H1 (cell line): ENCODE measurements at regions not wholly inside any gene's neighbourhood (a gene's known extent, or its start where the extent isn't known, plus 50 kb on each side); places are given as distances from the start of the nearest gene placed in this dataset.
A peak's percentile ranks its signal among the peaks of the same experiment; 100 is the strongest.

Source experiments
- CTCF ChIA-PET: fragments of 300-600 bp; sonication (Branson Sonifier 250); formaldehyde crosslinking; loops from one replicate; lab custom pipeline; 2021; ENCODE audit not compliant: partially characterized antibody; lab: Charles Lee
- POLR2A ChIA-PET: fragments of 300-600 bp; sonication (Branson Sonifier 250); formaldehyde crosslinking; loops from one replicate; lab custom pipeline; 2021; ENCODE audit warnings: inconsistent platforms; ENCODE audit not compliant: partially characterized antibody; lab: Charles Lee
- DNase-seq, 2 experiments: peaks; one replicate each; pipeline versions ENCODE4 v3.0.0 to v3.0.0-alpha.2; 2010 to 2022; ENCODE audit warnings: low spot score in 2 of 2, low read depth in 1 of 2, mixed read lengths in 1 of 2
- FAIRE-seq: peaks from 2 replicates; lab custom pipeline; 2011; peaks lifted over from hg19 to GRCh38; lab: Jason Lieb, UNC
- H2AFZ ChIP-seq: 2 replicates; pipeline ENCODE4 v1.8.1; 2012; ENCODE audit warnings: low read length, inconsistent platforms
- H2AK5ac ChIP-seq: 2 replicates; pipeline ENCODE4 v1.6.1; 2013; ENCODE audit warnings: low read depth, low read length
- H2BK120ac ChIP-seq: replicated peaks from 2 replicates; pipeline ENCODE3; 2013; ENCODE audit warnings: low read depth, low read length, inconsistent platforms
- H2BK12ac ChIP-seq: 2 replicates; pipeline ENCODE4 v1.6.1; 2013; ENCODE audit warnings: low read depth, low read length
- H2BK15ac ChIP-seq: 2 replicates; pipeline ENCODE4 v1.6.1; 2013; ENCODE audit warnings: low read length
- H2BK20ac ChIP-seq: 2 replicates; pipeline ENCODE4 v1.6.1; 2013; ENCODE audit warnings: low read length
- H2BK5ac ChIP-seq: 2 replicates; pipeline ENCODE4 v1.6.1; 2013; ENCODE audit warnings: low read depth, low read length
- H3K14ac ChIP-seq: 2 replicates; pipeline ENCODE4 v1.6.1; 2013; ENCODE audit warnings: inconsistent platforms; ENCODE audit not compliant: insufficient read length
- H3K18ac ChIP-seq: 2 replicates; pipeline ENCODE4 v1.6.1; 2013; ENCODE audit warnings: low read length; ENCODE audit errors: extremely low read depth
- H3K23ac ChIP-seq: 2 replicates; pipeline ENCODE4 v1.6.1; 2013; ENCODE audit warnings: inconsistent platforms; ENCODE audit not compliant: insufficient read length
- H3K23me2 ChIP-seq: 2 replicates; pipeline ENCODE4 v1.6.1; 2013; ENCODE audit warnings: low read depth, low read length
- H3K27ac ChIP-seq: 2 replicates; pipeline ENCODE4 v1.6.1; 2011; ENCODE audit warnings: low read depth, low read length, inconsistent platforms
- H3K27me3 ChIP-seq, 4 experiments: replicated peaks in 1 of 4; 1 replicate in 1 of 4; 2 replicates in 3 of 4; pipeline versions ENCODE4 v1.6.1 to v1.8.1; 2011 to 2013; ENCODE audit warnings: low read length in 3 of 4, mild to moderate bottlenecking in 3 of 4, inconsistent platforms in 2 of 4, mixed read lengths in 2 of 4, moderate library complexity in 1 of 4; ENCODE audit not compliant: control insufficient read depth in 3 of 4, insufficient read depth in 3 of 4; ENCODE audit errors: extremely low read depth in 1 of 4
- H3K36me3 ChIP-seq, 4 experiments: 2 replicates each; pipeline versions ENCODE4 v1.6.1 to v1.8.1; 2011 to 2013; ENCODE audit warnings: mild to moderate bottlenecking in 4 of 4, low read length in 3 of 4, moderate library complexity in 2 of 4, control low read depth in 1 of 4, inconsistent platforms in 1 of 4; ENCODE audit not compliant: insufficient read depth in 4 of 4, control insufficient read depth in 2 of 4
- H3K4ac ChIP-seq: replicated peaks from 2 replicates; pipeline ENCODE3; 2013; ENCODE audit warnings: low read length, low read depth, mixed read lengths, inconsistent platforms; ENCODE audit not compliant: insufficient read length
- H3K4me1 ChIP-seq, 4 experiments: replicated peaks in 1 of 4; 1 replicate in 1 of 4; 2 replicates in 3 of 4; pipeline versions ENCODE4 v1.6.1 to v1.8.1; 2011 to 2013; ENCODE audit warnings: low read length in 3 of 4, inconsistent platforms in 2 of 4, mixed read lengths in 1 of 4; ENCODE audit not compliant: insufficient read depth in 4 of 4, control insufficient read depth in 3 of 4
- H3K4me2 ChIP-seq, 2 experiments: 2 replicates each; pipeline versions ENCODE4 v1.6.1 to v1.8.1; 2011 to 2013; ENCODE audit warnings: low read depth in 2 of 2, low read length in 2 of 2, control low read depth in 1 of 2, inconsistent platforms in 1 of 2, mild to moderate bottlenecking in 1 of 2; ENCODE audit not compliant: insufficient read depth in 1 of 2
- H3K4me3 ChIP-seq, 4 experiments: fragments of 200-600, 300-600 bp in 1 of 4; sonication (generic), shearing (Covaris generic), sonication (Bioruptor Twin) in 1 of 4; 2 replicates each; pipeline versions ENCODE4 v1.5.1 to v1.8.1; 2011 to 2016; ENCODE audit warnings: low read length in 4 of 4, low read depth in 3 of 4, control low read depth in 2 of 4, inconsistent platforms in 2 of 4, mild to moderate bottlenecking in 2 of 4, mixed read lengths in 1 of 4, moderate library complexity in 1 of 4; ENCODE audit not compliant: insufficient read depth in 2 of 4; ENCODE audit errors: extremely low read depth in 1 of 4
- H3K56ac ChIP-seq: replicated peaks from 2 replicates; pipeline ENCODE3; 2013; ENCODE audit warnings: low read depth, mild to moderate bottlenecking, mixed read lengths, low read length, inconsistent platforms; ENCODE audit not compliant: insufficient read length
- H3K79me1 ChIP-seq: 2 replicates; pipeline ENCODE4 v1.6.1; 2013; ENCODE audit warnings: low read depth, low read length, control low read depth
- H3K79me2 ChIP-seq, 2 experiments: 2 replicates each; pipeline versions ENCODE4 v1.6.1 to v1.8.1; 2012 to 2013; ENCODE audit warnings: low read length in 2 of 2, mild to moderate bottlenecking in 2 of 2, inconsistent platforms in 1 of 2; ENCODE audit not compliant: insufficient read depth in 2 of 2, control insufficient read depth in 1 of 2
- H3K9ac ChIP-seq, 4 experiments: replicated peaks in 1 of 4; 1 replicate in 1 of 4; 2 replicates in 3 of 4; pipeline versions ENCODE4 v1.6.1 to v1.8.1; 2011 to 2013; ENCODE audit warnings: low read depth in 3 of 4, low read length in 3 of 4, control low read depth in 2 of 4, mild to moderate bottlenecking in 2 of 4, moderate library complexity in 2 of 4, inconsistent platforms in 1 of 4; ENCODE audit errors: extremely low read depth in 1 of 4
- H3K9me3 ChIP-seq, 2 experiments: 2 replicates each; pipeline versions ENCODE4 v1.6.1 to v1.8.1; 2012 to 2013; ENCODE audit warnings: mild to moderate bottlenecking in 2 of 2, moderate library complexity in 2 of 2, control low read depth in 1 of 2, inconsistent platforms in 1 of 2, low read depth in 1 of 2, low read length in 1 of 2, mixed read lengths in 1 of 2; ENCODE audit not compliant: insufficient read depth in 2 of 2
- H4K20me1 ChIP-seq, 2 experiments: replicated peaks in 1 of 2; 2 replicates each; pipeline versions ENCODE3 to v1.8.1; 2011 to 2013; ENCODE audit warnings: inconsistent platforms in 2 of 2, low read length in 2 of 2, mild to moderate bottlenecking in 1 of 2; ENCODE audit not compliant: insufficient read depth in 2 of 2, control insufficient read depth in 1 of 2
- H4K5ac ChIP-seq: 2 replicates; pipeline ENCODE4 v1.6.1; 2013; ENCODE audit warnings: low read length, low read depth, mixed read lengths, inconsistent platforms; ENCODE audit not compliant: insufficient read length
- H4K8ac ChIP-seq: 2 replicates; pipeline ENCODE4 v1.8.0; 2013; ENCODE audit warnings: mild to moderate bottlenecking, moderate library complexity, low read length, inconsistent platforms; ENCODE audit not compliant: insufficient read depth; ENCODE audit errors: extremely low read depth
- H4K91ac ChIP-seq: replicated peaks from 2 replicates; pipeline ENCODE3; 2013; ENCODE audit warnings: low read length, mixed read lengths, inconsistent platforms; ENCODE audit not compliant: insufficient read length
- CTBP2 ChIP-seq: IDR thresholded peaks from 2 replicates; pipeline ENCODE4 v1.7.0; 2011; ENCODE audit warnings: borderline replicate concordance, mild to moderate bottlenecking, moderate library complexity, mixed read lengths, low read length; ENCODE audit not compliant: insufficient read depth, insufficient read length
- GTF2F1 ChIP-seq: IDR thresholded peaks from 2 replicates; pipeline ENCODE4 v1.6.1; 2012; ENCODE audit warnings: low read depth, low read length, improper control_type of control experiment, borderline replicate concordance
- KDM4A ChIP-seq: IDR thresholded peaks from one replicate; pipeline ENCODE4 v1.7.1; 2012; ENCODE audit warnings: low read depth, mild to moderate bottlenecking, moderate library complexity, low read length, inconsistent platforms; ENCODE audit not compliant: severe bottlenecking
- NRF1 ChIP-seq: IDR thresholded peaks from 2 replicates; pipeline ENCODE4 v1.6.1; 2011; ENCODE audit warnings: mild to moderate bottlenecking, low read depth, low read length, improper control_type of control experiment
- POLR2A ChIP-seq, 2 experiments: IDR thresholded peaks; 1 replicate in 1 of 2; 2 replicates in 1 of 2; pipeline ENCODE4 v1.6.1; 2011; ENCODE audit warnings: low read depth in 2 of 2, low read length in 2 of 2, mild to moderate bottlenecking in 2 of 2; ENCODE audit errors: control extremely low read depth in 1 of 2
- SIRT6 ChIP-seq: IDR thresholded peaks from one replicate; pipeline ENCODE4 v1.7.1; 2012; ENCODE audit warnings: low read length, inconsistent platforms
- SIX5 ChIP-seq: IDR thresholded peaks from 2 replicates; pipeline ENCODE4 v1.6.1; 2011; ENCODE audit warnings: mild to moderate bottlenecking, low read depth, low read length
- SP2 ChIP-seq: IDR thresholded peaks from 2 replicates; pipeline ENCODE4 v1.6.1; 2012; ENCODE audit warnings: mild to moderate bottlenecking, low read length, inconsistent platforms
- SP4 ChIP-seq: IDR thresholded peaks from 2 replicates; pipeline ENCODE4 v1.6.1; 2012; ENCODE audit warnings: low read length, inconsistent platforms
- SUZ12 ChIP-seq: fragments of 200-600 bp; sonication (generic); IDR thresholded peaks from 2 replicates; pipeline ENCODE4 v1.6.1; 2012; ENCODE audit warnings: mild to moderate bottlenecking, inconsistent platforms, low read length, moderate library complexity, mixed read lengths
- TCF12 ChIP-seq: IDR thresholded peaks from 2 replicates; pipeline ENCODE4 v1.6.1; 2011; ENCODE audit warnings: low read depth, mild to moderate bottlenecking, low read length
- ZNF274 ChIP-seq: IDR thresholded peaks from 2 replicates; pipeline ENCODE4 v1.7.0; 2012; ENCODE audit warnings: low read length, borderline replicate concordance; ENCODE audit errors: extremely low read depth
- WGBS, 2 experiments: shearing (Covaris generic) in 1 of 2; methylation state at CpG; one replicate each; pipeline versions ENCODE4 v1.1.6 to v1.1.7; 2013 to 2015; ENCODE audit warnings: low lambda C conversion rate in 2 of 2, mixed read lengths in 2 of 2, inconsistent platforms in 1 of 2, low coverage in 1 of 2, missing lambda C conversion rate in 1 of 2; ENCODE audit not compliant: insufficient replicate concordance in 2 of 2, insufficient coverage in 1 of 2, insufficient read length in 1 of 2; ENCODE audit errors: extremely low coverage in 1 of 2, missing lambda C conversion rate in 1 of 2; 5-methylcytosine and 5-hydroxymethylcytosine counted together

DNA sequence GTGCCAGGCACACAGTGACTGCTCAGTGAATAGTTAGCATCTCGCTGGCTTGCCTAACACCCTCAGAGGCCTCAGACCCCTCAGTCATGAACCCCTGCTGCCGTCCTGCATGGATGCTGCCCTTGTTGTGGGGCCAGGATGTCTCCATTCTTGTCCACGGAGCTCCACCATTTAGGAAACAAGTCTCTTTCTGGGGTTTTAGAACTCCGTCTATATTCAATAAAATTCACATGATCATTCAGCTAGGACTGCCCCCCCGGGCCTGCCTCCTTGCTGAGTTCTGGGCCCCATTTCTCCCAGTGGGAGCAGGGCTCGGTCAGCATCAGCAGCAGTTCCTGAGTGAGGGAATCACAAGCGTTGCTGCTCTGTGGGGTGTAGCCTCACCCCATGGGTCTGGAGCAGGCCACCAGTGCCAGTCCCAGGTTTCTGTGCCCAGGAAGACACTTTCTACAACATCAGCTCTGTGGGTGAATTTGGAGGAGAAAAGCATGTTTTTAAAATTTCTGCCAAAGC, 134.1 kb downstream of the RHOU start:
- FAIRE-seq (no peak), DNase-seq (no peak)
- Histone ChIP-seq H3K9ac (no peak overlapping the region), H3K27me3 (no peaks in the 10 kb centered on the region; a peak in 1 of 7 replicates), H3K9me3 (no peaks in the 10 kb centered on the region), H3K27ac (no peak overlapping the region), H3K36me3 (no peaks in the 10 kb centered on the region), H2BK12ac (no peak overlapping the region), H3K79me1 (no peaks in the 10 kb centered on the region), H2AK5ac (no peak overlapping the region), H2BK20ac (no peak overlapping the region), H3K56ac (no peak overlapping the region), H3K4me3 (no peak overlapping the region), H3K14ac (no peak overlapping the region), H3K79me2 (no peaks in the 10 kb centered on the region), H2BK120ac (no peak overlapping the region), H3K4me1 (peaks cover 1 to 13% (median 7%) of the 10 kb centered on the region in 4 experiments; a peak in 6 of 7 replicates), H3K4me2 (no peak overlapping the region), H2BK5ac (no peak overlapping the region), H4K91ac (no peak overlapping the region), H3K18ac (no peak overlapping the region), H4K5ac (no peak overlapping the region), H3K4ac (no peak overlapping the region), H2BK15ac (0 out of 2 replicates have a peak overlapping the region, but pooled peaks have one; percentile 46), H3K23ac (no peak overlapping the region), H4K20me1 (no peaks in the 10 kb centered on the region), H4K8ac (no peak overlapping the region; the same call in 1 of the 2 replicates), H2AFZ (no peak overlapping the region), H3K23me2 (no peaks in the 10 kb centered on the region)
- 88% methylated on average over 7 of the region's 7 CpGs; no CpG with 5 or more reads in 1 of the 2 experiments for WGBS, 2 experiments
- CTCF ChIA-PET: interaction anchor here (0.7 to 1.4 kb wide), 2 partner anchors 13 to 83 kb away, joined by 4 read pairs; no protein-coding TSS in a partner anchor
- TF ChIP-seq GTF2F1 (no peak), TCF12 (no peak), SIRT6 (no peak), NRF1 (no peak), ZNF274 (no peak), SP2 (no peak), SIX5 (no peak), POLR2A (IDR thresholded peaks at IDR 0.05; ENCODE audit: control extremely low read depth in 1 of 2, low read depth in 2 of 2, low read length in 2 of 2) (no peak), CTBP2 (no peak), SP4 (no peak), KDM4A (no peak), SUZ12 (no peak)
- POLR2A ChIA-PET: no interaction called here
